Fibroblast of lung (primary cell): ENCODE measurements at regions not wholly inside any gene's neighbourhood (a gene's known extent, or its start where the extent isn't known, plus 50 kb on each side); places are given as distances from the start of the nearest gene placed in this dataset.

Source experiments
- EZH2 ChIP-seq: IDR thresholded peaks from 2 replicates; pipeline ENCODE4 v1.5.1; 2012; ENCODE audit warnings: low read length, control low read depth, mild to moderate bottlenecking; ENCODE audit errors: missing control alignments
- TF ChIP-seq, protein P1 (sequence below), 2 donors: IDR thresholded peaks in 1 of 2; conservative IDR thresholded peaks in 1 of 2; 1 replicate in 1 of 2; 2 replicates in 1 of 2; pipeline ENCODE4 v1.5.1; 2011 to 2012; ENCODE audit warnings: low read length in 2 of 2, control low read depth in 1 of 2, inconsistent platforms in 1 of 2, low read depth in 1 of 2, mild to moderate bottlenecking in 1 of 2

DNA sequence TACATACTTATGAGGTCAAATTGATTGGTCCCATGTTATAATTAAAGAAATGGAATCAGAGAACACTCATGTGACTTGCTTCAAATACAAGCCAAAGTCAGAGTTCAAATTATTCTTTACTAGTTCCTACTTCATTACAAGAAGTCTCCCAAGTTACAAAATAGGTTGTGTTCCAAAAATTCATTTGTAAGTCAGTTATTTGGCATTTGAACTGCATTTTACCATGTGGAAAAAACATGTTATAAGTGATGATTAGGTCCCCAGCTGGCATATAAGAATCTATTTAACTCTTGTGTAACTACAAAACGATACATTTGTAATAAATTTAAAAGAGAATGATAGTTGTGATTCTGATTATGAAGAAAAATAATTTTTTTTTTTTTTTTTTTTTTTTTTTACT, 124.1 kb downstream of the DISP1 start:
- TF ChIP-seq, protein P1, sequence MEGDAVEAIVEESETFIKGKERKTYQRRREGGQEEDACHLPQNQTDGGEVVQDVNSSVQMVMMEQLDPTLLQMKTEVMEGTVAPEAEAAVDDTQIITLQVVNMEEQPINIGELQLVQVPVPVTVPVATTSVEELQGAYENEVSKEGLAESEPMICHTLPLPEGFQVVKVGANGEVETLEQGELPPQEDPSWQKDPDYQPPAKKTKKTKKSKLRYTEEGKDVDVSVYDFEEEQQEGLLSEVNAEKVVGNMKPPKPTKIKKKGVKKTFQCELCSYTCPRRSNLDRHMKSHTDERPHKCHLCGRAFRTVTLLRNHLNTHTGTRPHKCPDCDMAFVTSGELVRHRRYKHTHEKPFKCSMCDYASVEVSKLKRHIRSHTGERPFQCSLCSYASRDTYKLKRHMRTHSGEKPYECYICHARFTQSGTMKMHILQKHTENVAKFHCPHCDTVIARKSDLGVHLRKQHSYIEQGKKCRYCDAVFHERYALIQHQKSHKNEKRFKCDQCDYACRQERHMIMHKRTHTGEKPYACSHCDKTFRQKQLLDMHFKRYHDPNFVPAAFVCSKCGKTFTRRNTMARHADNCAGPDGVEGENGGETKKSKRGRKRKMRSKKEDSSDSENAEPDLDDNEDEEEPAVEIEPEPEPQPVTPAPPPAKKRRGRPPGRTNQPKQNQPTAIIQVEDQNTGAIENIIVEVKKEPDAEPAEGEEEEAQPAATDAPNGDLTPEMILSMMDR (conservative IDR thresholded peaks at IDR 0.05 in 1 of 2, IDR thresholded peaks at IDR 0.05 in 1 of 2; ENCODE audit: low read depth in 1 of 2, low read length in 2 of 2): no peak
- no peak for TF ChIP-seq EZH2
